LNCaP clone FGC (cell line): ENCODE measurements at regions not wholly inside any gene's neighbourhood (a gene's known extent, or its start where the extent isn't known, plus 50 kb on each side); places are given as distances from the start of the nearest gene placed in this dataset.

Experiments used
- DNase-seq: peaks from one replicate; pipeline ENCODE4 v3.0.0-alpha.2; 2011; ENCODE audit warnings: low read depth
- H3K4me3 ChIP-seq: 2 replicates; pipeline ENCODE4 v1.5.1; 2011; ENCODE audit warnings: mild to moderate bottlenecking, low read depth, low read length, control low read depth
- TF ChIP-seq, protein P1 (sequence below): IDR thresholded peaks from 2 replicates; pipeline ENCODE4 v1.5.1; 2012; ENCODE audit warnings: mild to moderate bottlenecking; ENCODE audit not compliant: control insufficient read depth, insufficient read depth; ENCODE audit errors: extremely low read depth

DNA sequence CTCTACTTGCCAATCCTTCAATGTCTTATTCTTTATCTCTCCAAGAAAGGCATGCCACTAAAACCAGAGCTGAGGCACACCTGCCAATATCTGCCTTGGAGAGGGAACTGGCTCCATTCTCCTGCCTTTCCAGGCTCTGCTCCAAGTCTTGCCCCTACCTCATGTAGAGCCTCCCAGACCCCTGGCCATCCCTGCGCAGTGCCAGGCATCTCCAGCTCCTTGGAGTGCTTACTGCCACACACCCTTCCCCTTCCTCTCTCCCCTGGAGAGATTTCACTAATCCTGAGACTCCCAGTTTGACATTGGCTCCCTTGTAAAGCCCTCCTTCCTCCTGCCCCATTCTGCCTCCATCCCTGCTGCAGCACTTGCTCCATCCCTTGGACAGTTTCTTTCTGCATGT is 255.2 kb upstream of the ZMIZ1 start:
- TF ChIP-seq, protein P1, sequence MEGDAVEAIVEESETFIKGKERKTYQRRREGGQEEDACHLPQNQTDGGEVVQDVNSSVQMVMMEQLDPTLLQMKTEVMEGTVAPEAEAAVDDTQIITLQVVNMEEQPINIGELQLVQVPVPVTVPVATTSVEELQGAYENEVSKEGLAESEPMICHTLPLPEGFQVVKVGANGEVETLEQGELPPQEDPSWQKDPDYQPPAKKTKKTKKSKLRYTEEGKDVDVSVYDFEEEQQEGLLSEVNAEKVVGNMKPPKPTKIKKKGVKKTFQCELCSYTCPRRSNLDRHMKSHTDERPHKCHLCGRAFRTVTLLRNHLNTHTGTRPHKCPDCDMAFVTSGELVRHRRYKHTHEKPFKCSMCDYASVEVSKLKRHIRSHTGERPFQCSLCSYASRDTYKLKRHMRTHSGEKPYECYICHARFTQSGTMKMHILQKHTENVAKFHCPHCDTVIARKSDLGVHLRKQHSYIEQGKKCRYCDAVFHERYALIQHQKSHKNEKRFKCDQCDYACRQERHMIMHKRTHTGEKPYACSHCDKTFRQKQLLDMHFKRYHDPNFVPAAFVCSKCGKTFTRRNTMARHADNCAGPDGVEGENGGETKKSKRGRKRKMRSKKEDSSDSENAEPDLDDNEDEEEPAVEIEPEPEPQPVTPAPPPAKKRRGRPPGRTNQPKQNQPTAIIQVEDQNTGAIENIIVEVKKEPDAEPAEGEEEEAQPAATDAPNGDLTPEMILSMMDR = no peak
- H3K4me3 ChIP-seq = no peak overlapping the region
- no peak for DNase-seq

DNA sequence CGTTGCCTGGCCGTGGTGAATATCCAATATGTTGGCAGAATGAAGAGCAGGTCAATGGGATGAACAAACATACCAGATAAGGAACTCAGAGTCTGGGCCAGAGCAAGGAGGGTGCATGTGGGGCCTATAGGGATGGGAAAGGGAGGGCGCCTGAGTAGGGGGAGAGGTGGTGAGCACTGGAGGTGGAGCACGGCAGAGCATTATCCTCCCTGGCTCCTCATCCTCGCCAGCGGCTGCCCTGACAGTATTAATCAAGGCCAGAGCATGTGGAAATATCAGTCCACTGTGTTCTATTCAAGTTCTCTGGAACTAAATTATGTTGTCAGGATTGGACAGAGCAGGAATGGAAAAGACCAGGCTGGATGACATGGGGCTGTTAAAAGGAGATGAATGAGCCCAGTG is 254.8 kb upstream of the ZMIZ1 start:
- no peak overlapping the region for H3K4me3 ChIP-seq
- no peak for DNase-seq
- TF ChIP-seq, protein P1 = no peak

DNA sequence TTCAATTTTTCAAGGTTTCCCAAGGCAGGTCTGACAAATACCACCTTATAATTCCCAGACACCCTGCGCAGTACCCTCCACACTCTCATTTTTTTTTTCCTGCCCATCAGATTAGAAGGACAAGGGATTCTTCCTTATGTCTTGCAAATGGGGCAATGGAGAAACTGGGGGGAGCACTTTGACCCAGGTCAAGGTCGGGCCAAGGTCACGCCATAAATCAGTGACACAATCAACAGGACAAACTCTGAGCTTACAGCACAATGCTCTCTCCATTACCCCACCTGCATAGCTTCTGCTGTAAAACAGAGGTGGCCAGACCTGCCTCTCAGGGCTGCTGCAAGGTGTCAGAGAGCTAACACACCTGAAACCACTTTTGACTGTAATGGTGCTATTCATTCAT is 254.4 kb upstream of the ZMIZ1 start:
- TF ChIP-seq, protein P1 = no peak
- H3K4me3 ChIP-seq = no peak overlapping the region
- no peak for DNase-seq

DNA sequence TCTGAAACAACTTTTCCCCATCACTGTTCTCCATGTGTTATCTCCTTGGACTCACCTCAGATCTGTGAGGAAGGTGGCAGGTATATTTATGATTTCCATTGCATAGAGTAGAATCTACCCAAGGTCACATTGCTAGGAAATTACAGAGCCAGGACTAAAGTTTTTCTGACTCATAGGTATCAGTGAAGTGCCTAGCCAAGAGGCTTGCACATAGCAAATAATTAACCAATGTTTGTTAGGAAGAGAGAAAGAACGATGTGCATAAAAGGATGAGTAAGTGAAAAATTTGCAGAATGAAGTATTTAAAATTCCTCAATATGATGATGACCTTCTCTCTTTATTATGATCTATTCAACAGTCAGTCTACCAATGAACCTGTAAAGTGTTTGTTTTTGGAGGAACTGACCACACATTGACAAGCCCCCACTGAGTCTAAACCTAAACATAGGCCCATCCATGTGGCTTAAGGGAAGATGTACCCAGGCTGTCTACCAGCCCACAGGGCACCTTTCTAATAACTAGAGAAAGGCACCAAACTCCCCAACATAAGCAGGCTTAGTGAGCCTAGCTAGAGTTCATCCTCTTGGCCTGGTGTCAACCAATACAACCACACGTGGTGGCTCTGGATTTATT is 252.9 kb upstream of the ZMIZ1 start:
- no peak overlapping the region for H3K4me3 ChIP-seq
- DNase-seq = no peak
- TF ChIP-seq, protein P1 = no peak

DNA sequence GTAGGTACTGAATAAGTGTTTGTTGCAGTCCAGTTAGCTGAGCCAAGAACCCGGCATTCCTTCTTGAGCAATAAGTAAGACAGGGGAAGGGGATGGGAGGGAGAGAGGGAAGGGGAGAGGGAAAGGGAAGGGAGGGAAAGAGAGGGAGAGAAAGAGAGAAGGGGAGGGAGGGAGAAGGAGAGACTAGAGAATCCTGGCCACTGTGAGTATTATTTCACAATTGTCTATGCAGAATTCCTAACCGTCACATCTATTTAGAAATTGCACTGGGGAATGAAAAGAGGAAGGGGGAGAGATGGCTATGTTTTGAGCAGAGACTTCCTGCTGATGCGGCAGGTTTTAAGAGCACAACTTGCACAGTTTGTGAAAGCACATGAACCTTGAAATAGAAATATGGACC is 251.4 kb upstream of the ZMIZ1 start:
- TF ChIP-seq, protein P1 = no peak
- no peak for DNase-seq
- no peak overlapping the region for H3K4me3 ChIP-seq

DNA sequence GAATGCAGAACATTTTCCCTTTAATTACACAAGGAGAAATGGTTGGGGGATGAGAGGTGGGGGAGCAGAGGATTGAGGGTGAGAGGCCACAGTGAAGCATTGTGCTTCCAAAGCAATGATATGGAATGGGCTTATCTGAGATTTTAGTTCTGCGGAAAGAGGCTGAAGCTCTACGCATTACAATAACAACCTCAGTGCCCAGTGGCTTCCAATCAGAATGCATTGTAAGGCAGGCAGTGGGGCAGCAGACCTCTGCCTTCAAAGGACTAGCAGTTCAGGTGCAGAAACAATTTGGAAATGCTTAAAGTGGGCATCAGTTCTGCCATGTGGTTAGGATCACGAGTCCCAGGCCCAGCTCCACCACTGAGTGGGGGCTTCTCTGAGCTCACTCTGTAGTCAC is 251.0 kb upstream of the ZMIZ1 start:
- no peak for DNase-seq
- TF ChIP-seq, protein P1 = no peak

DNA sequence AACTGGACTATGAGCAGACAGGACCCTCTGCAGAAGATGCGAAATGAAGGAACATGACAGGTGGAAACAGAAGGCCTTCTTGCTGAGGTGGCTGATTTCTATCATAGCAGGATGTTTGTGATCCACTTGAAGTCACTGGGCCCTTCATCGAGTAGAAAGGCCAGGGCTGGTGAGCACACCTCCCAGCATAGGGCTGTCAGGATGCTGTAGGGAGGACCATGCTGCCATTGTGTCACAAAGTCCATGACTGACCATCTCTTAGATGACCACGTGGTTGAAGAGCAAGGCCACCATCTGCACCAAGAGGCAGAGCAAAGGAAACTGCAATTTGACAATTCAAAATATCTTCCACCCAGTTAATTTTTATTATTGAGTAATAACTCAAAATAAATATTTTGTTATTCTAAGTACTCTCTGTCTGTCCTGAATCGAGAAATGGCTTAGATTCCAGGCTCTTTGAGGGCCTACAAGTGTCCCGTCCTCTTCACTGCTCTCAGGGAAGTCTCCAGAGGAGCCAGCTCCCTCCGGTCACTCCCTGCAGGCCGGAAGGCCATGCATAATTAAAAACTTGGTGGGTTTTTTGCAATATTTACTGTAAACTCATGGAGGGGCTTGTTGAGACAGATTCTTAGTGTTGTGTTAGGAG is 249.3 kb upstream of the ZMIZ1 start:
- no peak for DNase-seq
- H3K4me3 ChIP-seq = no peak overlapping the region
- TF ChIP-seq, protein P1 = no peak

More for the DNA sequence above, 251.0 kb upstream of the ZMIZ1 start:
- no peak overlapping the region for H3K4me3 ChIP-seq
